ENCODE measurements at regions not wholly inside any gene's neighbourhood (a gene's known extent, or its start where the extent isn't known, plus 50 kb on each side); places are given as distances from the start of the nearest gene placed in this dataset.

GRCh38 chr15:98167722-98168268 lies 207.3 kb downstream of the ARRDC4 start:
- TF ChIP-seq, protein P1, sequence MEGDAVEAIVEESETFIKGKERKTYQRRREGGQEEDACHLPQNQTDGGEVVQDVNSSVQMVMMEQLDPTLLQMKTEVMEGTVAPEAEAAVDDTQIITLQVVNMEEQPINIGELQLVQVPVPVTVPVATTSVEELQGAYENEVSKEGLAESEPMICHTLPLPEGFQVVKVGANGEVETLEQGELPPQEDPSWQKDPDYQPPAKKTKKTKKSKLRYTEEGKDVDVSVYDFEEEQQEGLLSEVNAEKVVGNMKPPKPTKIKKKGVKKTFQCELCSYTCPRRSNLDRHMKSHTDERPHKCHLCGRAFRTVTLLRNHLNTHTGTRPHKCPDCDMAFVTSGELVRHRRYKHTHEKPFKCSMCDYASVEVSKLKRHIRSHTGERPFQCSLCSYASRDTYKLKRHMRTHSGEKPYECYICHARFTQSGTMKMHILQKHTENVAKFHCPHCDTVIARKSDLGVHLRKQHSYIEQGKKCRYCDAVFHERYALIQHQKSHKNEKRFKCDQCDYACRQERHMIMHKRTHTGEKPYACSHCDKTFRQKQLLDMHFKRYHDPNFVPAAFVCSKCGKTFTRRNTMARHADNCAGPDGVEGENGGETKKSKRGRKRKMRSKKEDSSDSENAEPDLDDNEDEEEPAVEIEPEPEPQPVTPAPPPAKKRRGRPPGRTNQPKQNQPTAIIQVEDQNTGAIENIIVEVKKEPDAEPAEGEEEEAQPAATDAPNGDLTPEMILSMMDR (conservative IDR thresholded peaks at IDR 0.05): no peak
- no peak for TF ChIP-seq EZH2 (IDR thresholded peaks at IDR 0.05; ENCODE audit: low read depth)
